Liver (tissue), 8 donors: ENCODE measurements at regions not wholly inside any gene's neighbourhood (a gene's known extent, or its start where the extent isn't known, plus 50 kb on each side); places are given as distances from the start of the nearest gene placed in this dataset.

Source experiments
- DNase-seq: peaks from one replicate; pipeline ENCODE4 v3.0.0-alpha.2; 2017; ENCODE audit warnings: low spot score
- H3K27ac ChIP-seq, 2 donors: one replicate each; pipeline ENCODE4 v1.7.0; 2013; ENCODE audit warnings: inconsistent platforms in 2 of 2, low read length in 2 of 2, control low read depth in 1 of 2, low read depth in 1 of 2, mild to moderate bottlenecking in 1 of 2
- H3K27me3 ChIP-seq, 4 donors: one replicate each; pipeline versions ENCODE4 v1.6.1 to v1.7.0; 2013; ENCODE audit warnings: low read length in 3 of 4, inconsistent platforms in 1 of 4, mild to moderate bottlenecking in 1 of 4, moderate library complexity in 1 of 4; ENCODE audit not compliant: control insufficient read depth in 4 of 4, insufficient read depth in 4 of 4
- H3K36me3 ChIP-seq, 4 donors: one replicate each; pipeline versions ENCODE4 v1.6.1 to v1.7.0; 2013; ENCODE audit warnings: low read length in 3 of 4, mild to moderate bottlenecking in 3 of 4, low read depth in 1 of 4, moderate library complexity in 1 of 4; ENCODE audit not compliant: control insufficient read depth in 4 of 4, insufficient read depth in 3 of 4
- H3K4me1 ChIP-seq, 4 donors: one replicate each; pipeline versions ENCODE4 v1.6.1 to v1.7.0; 2013; ENCODE audit warnings: low read length in 3 of 4, mild to moderate bottlenecking in 3 of 4, moderate library complexity in 1 of 4; ENCODE audit not compliant: control insufficient read depth in 4 of 4, insufficient read depth in 4 of 4
- H3K4me3 ChIP-seq, 3 donors: one replicate each; pipeline versions ENCODE4 v1.6.1 to v1.7.0; 2013; ENCODE audit warnings: low read length in 3 of 3, control low read depth in 1 of 3, low read depth in 1 of 3, mild to moderate bottlenecking in 1 of 3
- H3K9ac ChIP-seq, 2 donors: one replicate each; pipeline ENCODE4 v1.7.0; 2013; ENCODE audit warnings: low read length in 2 of 2, mild to moderate bottlenecking in 2 of 2, moderate library complexity in 2 of 2, control low read depth in 1 of 2, low read depth in 1 of 2
- H3K9me3 ChIP-seq, 4 donors: one replicate each; pipeline versions ENCODE4 v1.6.1 to v1.7.0; 2013; ENCODE audit warnings: low read length in 3 of 4; ENCODE audit not compliant: control insufficient read depth in 4 of 4
- CTCF ChIP-seq: fragments of 150-350 bp; IDR thresholded peaks from 2 replicates; pipeline ENCODE4 v1.5.1; 2017; ENCODE audit warnings: improper control_type of control experiment, low read depth, low read length; ENCODE audit not compliant: missing input control
- EGR1 ChIP-seq, 2 donors: IDR thresholded peaks; 2 replicates each; pipeline ENCODE4 v1.6.1; 2016 to 2018; ENCODE audit warnings: antibody characterized with exemption in 2 of 2, low read depth in 2 of 2
- FOXA1 ChIP-seq: IDR thresholded peaks from 2 replicates; pipeline ENCODE4 v1.6.1; 2016; ENCODE audit warnings: antibody characterized with exemption
- FOXA2 ChIP-seq: IDR thresholded peaks from 2 replicates; pipeline ENCODE4 v1.6.1; 2016; ENCODE audit warnings: antibody characterized with exemption
- GABPA ChIP-seq, 2 donors: IDR thresholded peaks in 1 of 2; conservative IDR thresholded peaks in 1 of 2; 2 replicates each; pipeline ENCODE4 v1.6.1; 2016; ENCODE audit warnings: antibody characterized with exemption in 2 of 2, mild to moderate bottlenecking in 1 of 2, moderate library complexity in 1 of 2
- HNF4A ChIP-seq, 2 donors: conservative IDR thresholded peaks; 2 replicates each; pipeline ENCODE4 v1.6.1; 2016; ENCODE audit warnings: antibody characterized with exemption in 2 of 2, mild to moderate bottlenecking in 2 of 2
- HNF4G ChIP-seq: IDR thresholded peaks from 2 replicates; pipeline ENCODE4 v1.6.1; 2016; ENCODE audit warnings: antibody characterized with exemption
- MAX ChIP-seq: IDR thresholded peaks from 2 replicates; pipeline ENCODE4 v1.6.1; 2016; ENCODE audit warnings: antibody characterized with exemption
- NR2F2 ChIP-seq: IDR thresholded peaks from 2 replicates; pipeline ENCODE4 v1.6.1; 2016; ENCODE audit warnings: antibody characterized with exemption
- RAD21 ChIP-seq, 2 donors: IDR thresholded peaks; 2 replicates each; pipeline ENCODE4 v1.6.1; 2016; ENCODE audit warnings: antibody characterized with exemption in 2 of 2, mild to moderate bottlenecking in 2 of 2
- SP1 ChIP-seq: IDR thresholded peaks from 2 replicates; pipeline ENCODE4 v1.6.1; 2018; ENCODE audit warnings: antibody characterized with exemption, mild to moderate bottlenecking
- TAF1 ChIP-seq: conservative IDR thresholded peaks from 2 replicates; pipeline ENCODE4 v1.6.1; 2016; ENCODE audit warnings: antibody characterized with exemption, mild to moderate bottlenecking
- YY1 ChIP-seq: IDR thresholded peaks from 2 replicates; pipeline ENCODE4 v1.6.1; 2016; ENCODE audit warnings: antibody characterized with exemption, mild to moderate bottlenecking
- WGBS: extraction: QIAGEN DNeasy Blood & Tissue Kit; methylation state at CpG from one replicate; pipeline ENCODE4 v1.1.7; 2013; 5-methylcytosine and 5-hydroxymethylcytosine counted together
- TF ChIP-seq, protein P1 (sequence below): IDR thresholded peaks from 2 replicates; pipeline ENCODE4 v1.6.1; 2016; ENCODE audit warnings: antibody characterized with exemption, mild to moderate bottlenecking
- TF ChIP-seq, protein P2 (sequence below): IDR thresholded peaks from 2 replicates; pipeline ENCODE4 v1.6.1; 2016; ENCODE audit warnings: antibody characterized with exemption
- TF ChIP-seq, protein P3 (sequence below): IDR thresholded peaks from 2 replicates; pipeline ENCODE4 v1.6.1; 2016; ENCODE audit warnings: antibody characterized with exemption
- donor health status: healthy.
- donor health status: healthy.
- donor health status: healthy.
- donor health status: healthy.
- donor health status: healthy.

DNA sequence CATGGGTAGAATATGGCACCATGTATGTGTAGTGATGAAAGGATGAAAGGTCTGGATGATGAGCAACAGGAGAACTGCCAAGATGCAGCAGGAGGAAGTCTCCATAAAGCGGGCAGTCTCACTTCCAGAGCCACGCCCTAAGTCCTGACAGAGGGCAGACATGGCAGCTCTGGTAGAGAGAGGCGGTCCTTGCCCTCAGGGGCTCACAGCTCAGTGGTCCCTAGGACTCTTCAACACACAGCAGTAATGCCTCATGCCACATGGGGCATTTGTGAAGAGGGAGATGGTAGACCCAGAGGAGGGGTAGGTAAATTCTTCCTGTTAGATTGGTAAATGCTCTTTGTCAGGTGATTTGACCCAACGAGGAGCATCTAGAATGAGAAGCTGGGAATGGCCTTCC lies 1088.4 kb downstream of the BCL11B start:
- no peaks in the 10 kb centered on the region for H3K4me1 ChIP-seq
- TF ChIP-seq FOXA1 (no peak), NR2F2 (no peak), GABPA (IDR thresholded peaks at IDR 0.05 in 1 of 2, conservative IDR thresholded peaks at IDR 0.05 in 1 of 2) (no peak), YY1 (no peak), RAD21 (IDR thresholded peaks at IDR 0.05) (no peak), TAF1 (no peak), MAX (no peak), EGR1 (IDR thresholded peaks at IDR 0.05; ENCODE audit: low read depth in 2 of 2) (no peak), HNF4A (conservative IDR thresholded peaks at IDR 0.05) (no peak), HNF4G (no peak), SP1 (no peak), CTCF (no peak), FOXA2 (no peak)
- TF ChIP-seq, protein P1, sequence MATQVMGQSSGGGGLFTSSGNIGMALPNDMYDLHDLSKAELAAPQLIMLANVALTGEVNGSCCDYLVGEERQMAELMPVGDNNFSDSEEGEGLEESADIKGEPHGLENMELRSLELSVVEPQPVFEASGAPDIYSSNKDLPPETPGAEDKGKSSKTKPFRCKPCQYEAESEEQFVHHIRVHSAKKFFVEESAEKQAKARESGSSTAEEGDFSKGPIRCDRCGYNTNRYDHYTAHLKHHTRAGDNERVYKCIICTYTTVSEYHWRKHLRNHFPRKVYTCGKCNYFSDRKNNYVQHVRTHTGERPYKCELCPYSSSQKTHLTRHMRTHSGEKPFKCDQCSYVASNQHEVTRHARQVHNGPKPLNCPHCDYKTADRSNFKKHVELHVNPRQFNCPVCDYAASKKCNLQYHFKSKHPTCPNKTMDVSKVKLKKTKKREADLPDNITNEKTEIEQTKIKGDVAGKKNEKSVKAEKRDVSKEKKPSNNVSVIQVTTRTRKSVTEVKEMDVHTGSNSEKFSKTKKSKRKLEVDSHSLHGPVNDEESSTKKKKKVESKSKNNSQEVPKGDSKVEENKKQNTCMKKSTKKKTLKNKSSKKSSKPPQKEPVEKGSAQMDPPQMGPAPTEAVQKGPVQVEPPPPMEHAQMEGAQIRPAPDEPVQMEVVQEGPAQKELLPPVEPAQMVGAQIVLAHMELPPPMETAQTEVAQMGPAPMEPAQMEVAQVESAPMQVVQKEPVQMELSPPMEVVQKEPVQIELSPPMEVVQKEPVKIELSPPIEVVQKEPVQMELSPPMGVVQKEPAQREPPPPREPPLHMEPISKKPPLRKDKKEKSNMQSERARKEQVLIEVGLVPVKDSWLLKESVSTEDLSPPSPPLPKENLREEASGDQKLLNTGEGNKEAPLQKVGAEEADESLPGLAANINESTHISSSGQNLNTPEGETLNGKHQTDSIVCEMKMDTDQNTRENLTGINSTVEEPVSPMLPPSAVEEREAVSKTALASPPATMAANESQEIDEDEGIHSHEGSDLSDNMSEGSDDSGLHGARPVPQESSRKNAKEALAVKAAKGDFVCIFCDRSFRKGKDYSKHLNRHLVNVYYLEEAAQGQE, result no peak
- TF ChIP-seq, protein P2, sequence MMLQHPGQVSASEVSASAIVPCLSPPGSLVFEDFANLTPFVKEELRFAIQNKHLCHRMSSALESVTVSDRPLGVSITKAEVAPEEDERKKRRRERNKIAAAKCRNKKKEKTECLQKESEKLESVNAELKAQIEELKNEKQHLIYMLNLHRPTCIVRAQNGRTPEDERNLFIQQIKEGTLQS, result no peak
- TF ChIP-seq, protein P3, sequence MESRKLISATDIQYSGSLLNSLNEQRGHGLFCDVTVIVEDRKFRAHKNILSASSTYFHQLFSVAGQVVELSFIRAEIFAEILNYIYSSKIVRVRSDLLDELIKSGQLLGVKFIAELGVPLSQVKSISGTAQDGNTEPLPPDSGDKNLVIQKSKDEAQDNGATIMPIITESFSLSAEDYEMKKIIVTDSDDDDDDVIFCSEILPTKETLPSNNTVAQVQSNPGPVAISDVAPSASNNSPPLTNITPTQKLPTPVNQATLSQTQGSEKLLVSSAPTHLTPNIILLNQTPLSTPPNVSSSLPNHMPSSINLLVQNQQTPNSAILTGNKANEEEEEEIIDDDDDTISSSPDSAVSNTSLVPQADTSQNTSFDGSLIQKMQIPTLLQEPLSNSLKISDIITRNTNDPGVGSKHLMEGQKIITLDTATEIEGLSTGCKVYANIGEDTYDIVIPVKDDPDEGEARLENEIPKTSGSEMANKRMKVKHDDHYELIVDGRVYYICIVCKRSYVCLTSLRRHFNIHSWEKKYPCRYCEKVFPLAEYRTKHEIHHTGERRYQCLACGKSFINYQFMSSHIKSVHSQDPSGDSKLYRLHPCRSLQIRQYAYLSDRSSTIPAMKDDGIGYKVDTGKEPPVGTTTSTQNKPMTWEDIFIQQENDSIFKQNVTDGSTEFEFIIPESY, result no peak
- 90% methylated on average over 4 of the region's 4 CpGs for WGBS

DNA sequence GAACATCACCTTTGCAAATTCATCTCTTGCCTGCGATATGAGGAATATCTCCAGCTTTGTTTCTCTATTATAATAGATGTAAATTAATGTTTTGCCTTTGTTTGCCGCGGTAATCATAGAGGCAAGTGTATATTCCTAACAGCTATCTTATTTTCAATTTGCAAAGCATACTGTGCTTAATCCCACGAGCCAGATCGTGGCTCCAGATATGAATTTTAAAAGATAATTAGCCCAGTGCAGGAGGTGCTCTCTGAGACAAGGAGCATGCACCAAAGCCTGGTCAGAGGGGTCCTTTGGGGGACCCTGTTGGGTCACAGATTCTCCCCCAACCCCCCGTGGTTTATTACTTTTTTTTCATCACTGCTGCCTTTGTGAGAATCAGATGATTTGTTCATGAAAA lies 1087.5 kb downstream of the BCL11B start:
- Histone ChIP-seq H3K9me3 (no peaks in the 10 kb centered on the region), H3K27ac (no peak overlapping the region), H3K4me3 (no peak overlapping the region), H3K4me1 (no peaks in the 10 kb centered on the region), H3K9ac (no peak overlapping the region), H3K36me3 (no peaks in the 10 kb centered on the region), H3K27me3 (peaks cover 0 to 3% (median 0%) of the 10 kb centered on the region in 4 donors)
- DNase-seq, result no peak
- WGBS, result 82% methylated on average over 6 of the region's 6 CpGs
- TF ChIP-seq RAD21 (IDR thresholded peaks at IDR 0.05), result no peak
- no peak for TF ChIP-seq FOXA2
- TF ChIP-seq HNF4G, result no peak
- no peak for TF ChIP-seq NR2F2
- TF ChIP-seq, protein P3, result no peak
- no peak for TF ChIP-seq MAX
- TF ChIP-seq HNF4A (conservative IDR thresholded peaks at IDR 0.05), result no peak
- no peak for TF ChIP-seq CTCF
- TF ChIP-seq GABPA (IDR thresholded peaks at IDR 0.05 in 1 of 2, conservative IDR thresholded peaks at IDR 0.05 in 1 of 2), result no peak

More for the DNA sequence above, 1088.4 kb downstream of the BCL11B start:
- H3K4me3 ChIP-seq, result no peak overlapping the region
- H3K27me3 ChIP-seq, result peaks cover 0 to 3% (median 0%) of the 10 kb centered on the region in 4 donors
- no peak for DNase-seq
- H3K27ac ChIP-seq, result no peak overlapping the region
- H3K36me3 ChIP-seq, result no peaks in the 10 kb centered on the region
- H3K9me3 ChIP-seq, result no peaks in the 10 kb centered on the region
- H3K9ac ChIP-seq, result no peak overlapping the region
